GM23248 (cell line): ENCODE measurements at regions not wholly inside any gene's neighbourhood (a gene's known extent, or its start where the extent isn't known, plus 50 kb on each side); places are given as distances from the start of the nearest gene placed in this dataset.
A peak's percentile ranks its signal among the peaks of the same experiment; 100 is the strongest.

Source experiments
- DNase-seq: peaks from one replicate; pipeline ENCODE4 v3.0.0-alpha.2; 2015
- H2AFZ ChIP-seq: fragments of 200-600 bp; sonication (generic); 2 replicates; pipeline ENCODE4 v1.6.1; 2016; ENCODE audit warnings: antibody characterized with exemption
- H3F3A ChIP-seq: fragments of 200-600 bp; sonication (generic); 2 replicates; pipeline ENCODE4 v1.6.1; 2016; ENCODE audit warnings: mild to moderate bottlenecking, antibody characterized with exemption, mixed run types; ENCODE audit not compliant: insufficient read depth
- H3K27ac ChIP-seq: fragments of 200-600 bp; sonication (generic); 2 replicates; pipeline ENCODE4 v1.5.1; 2016; ENCODE audit warnings: mild to moderate bottlenecking
- H3K27me3 ChIP-seq: fragments of 200-600 bp; sonication (generic); replicated peaks from 2 replicates; pipeline ENCODE4 v1.6.1; 2016; ENCODE audit warnings: mild to moderate bottlenecking; ENCODE audit not compliant: insufficient read depth
- H3K36me3 ChIP-seq: fragments of 200-600 bp; sonication (generic); 2 replicates; pipeline ENCODE4 v1.6.1; 2016; ENCODE audit warnings: low read depth, mild to moderate bottlenecking
- H3K4me1 ChIP-seq: fragments of 200-600 bp; sonication (generic); 2 replicates; pipeline ENCODE4 v1.6.1; 2016; ENCODE audit warnings: mild to moderate bottlenecking; ENCODE audit not compliant: insufficient read depth
- H3K4me2 ChIP-seq: fragments of 200-600 bp; sonication (generic); one replicate; pipeline ENCODE4 v1.6.1; 2016; ENCODE audit warnings: mild to moderate bottlenecking; ENCODE audit not compliant: unreplicated experiment
- H3K4me3 ChIP-seq: fragments of 200-600 bp; sonication (generic); 2 replicates; pipeline ENCODE4 v1.5.1; 2016; ENCODE audit warnings: mild to moderate bottlenecking
- H3K79me2 ChIP-seq: fragments of 200-600 bp; sonication (generic); 2 replicates; pipeline ENCODE4 v1.6.1; 2016; ENCODE audit warnings: mild to moderate bottlenecking; ENCODE audit not compliant: insufficient read depth
- H3K9ac ChIP-seq: fragments of 200-600 bp; sonication (generic); 2 replicates; pipeline ENCODE4 v1.6.1; 2016; ENCODE audit warnings: mild to moderate bottlenecking
- H3K9me2 ChIP-seq: fragments of 200-600 bp; sonication (generic); 2 replicates; pipeline ENCODE4 v1.6.1; 2016; ENCODE audit warnings: mixed run types, mild to moderate bottlenecking, moderate library complexity; ENCODE audit not compliant: insufficient read depth
- H3K9me3 ChIP-seq: fragments of 200-600 bp; sonication (generic); one replicate; pipeline ENCODE4 v1.6.1; 2017; ENCODE audit warnings: low read depth
- H4K20me1 ChIP-seq: fragments of 200-600 bp; sonication (generic); 2 replicates; pipeline ENCODE4 v1.6.0; 2016; ENCODE audit not compliant: insufficient read depth
- EZH2 ChIP-seq: fragments of 200-600 bp; sonication (generic); IDR thresholded peaks from 2 replicates; pipeline ENCODE4 v1.6.1; 2018; ENCODE audit warnings: antibody characterized with exemption, mild to moderate bottlenecking; ENCODE audit not compliant: insufficient read depth, poor library complexity, severe bottlenecking
- EZH2phosphoT487 ChIP-seq: fragments of 200-600 bp; sonication (generic); IDR thresholded peaks from 2 replicates; pipeline ENCODE4 v1.6.1; 2018; ENCODE audit warnings: antibody characterized with exemption, moderate library complexity, mild to moderate bottlenecking, low read depth; ENCODE audit not compliant: insufficient read depth
- WGBS, 2 experiments: methylation state at CpG; one replicate each; pipeline ENCODE4 v1.1.6; 2015 to 2017; ENCODE audit warnings: low lambda C conversion rate in 2 of 2, low coverage in 1 of 2; ENCODE audit errors: missing lambda C conversion rate in 2 of 2; 5-methylcytosine and 5-hydroxymethylcytosine counted together
- in situ Hi-C: fragments of 300-500 bp; cut with MboI; formaldehyde crosslinking; loops from 2 replicates; pipeline ENCODE4 v1.15.0; 2020

GRCh38 chr1:103191327-103191726, 83.0 kb upstream of the COL11A1 start:
- Histone ChIP-seq H3K9ac (no peak overlapping the region), H3K27me3 (no peaks in the 10 kb centered on the region), H3K4me1 (peaks cover 17% of the 10 kb centered on the region; the same call in 1 of the 2 replicates), H4K20me1 (no peaks in the 10 kb centered on the region), H3K9me2 (no peaks in the 10 kb centered on the region), H2AFZ (no peak overlapping the region), H3K27ac (no peak overlapping the region), H3K9me3 (no peaks in the 10 kb centered on the region), H3K4me2 (no peak overlapping the region), H3K4me3 (no peak overlapping the region), H3K36me3 (no peaks in the 10 kb centered on the region), H3K79me2 (no peaks in the 10 kb centered on the region), H3F3A (no peaks in the 10 kb centered on the region)
- 10 to 12% methylated on average over 2 of the region's 2 CpGs for WGBS, 2 experiments
- TF ChIP-seq EZH2 (no peak), EZH2phosphoT487 (no peak)
- in situ Hi-C loops, result no loop called here
- DNase-seq, result peak; percentile 10

GRCh38 chr1:103190766-103191165, 82.4 kb upstream of the COL11A1 start:
- H3K27me3 ChIP-seq, result no peaks in the 10 kb centered on the region
- no peaks in the 10 kb centered on the region for H4K20me1 ChIP-seq
- no peak overlapping the region for H3K27ac ChIP-seq
- WGBS, 2 experiments, result 18 to 26% methylated on average over 2 of the region's 2 CpGs
- peak; percentile 28 for DNase-seq
- no peaks in the 10 kb centered on the region for H3F3A ChIP-seq
- H3K79me2 ChIP-seq, result no peaks in the 10 kb centered on the region
- H3K36me3 ChIP-seq, result no peaks in the 10 kb centered on the region
- no peak overlapping the region for H2AFZ ChIP-seq
- TF ChIP-seq EZH2phosphoT487 (no peak), EZH2 (no peak)
- no peaks in the 10 kb centered on the region for H3K9me3 ChIP-seq
- no peak overlapping the region for H3K9ac ChIP-seq
- H3K9me2 ChIP-seq, result no peaks in the 10 kb centered on the region
- H3K4me3 ChIP-seq, result no peak overlapping the region
- H3K4me1 ChIP-seq, result peaks cover 17% of the 10 kb centered on the region; the same call in 1 of the 2 replicates
- no peak overlapping the region for H3K4me2 ChIP-seq
- in situ Hi-C loops, result no loop called here

- DNase-seq, result no peak
- in situ Hi-C loops, result no loop called here
- no peak overlapping the region for H3K9ac ChIP-seq
- WGBS, 2 experiments, result 64 to 67% methylated on average over 1 of the region's 1 CpG
- no peak overlapping the region for H3K4me2 ChIP-seq
- no peak for TF ChIP-seq EZH2phosphoT487
- TF ChIP-seq EZH2, result no peak
- H3K4me1 ChIP-seq, result peaks cover 8% of the 10 kb centered on the region; the same call in 1 of the 2 replicates
- H2AFZ ChIP-seq, result no peak overlapping the region
- no peak overlapping the region for H3K27ac ChIP-seq
- no peaks in the 10 kb centered on the region for H3F3A ChIP-seq
- H3K36me3 ChIP-seq, result no peaks in the 10 kb centered on the region
- H3K4me3 ChIP-seq, result no peak overlapping the region
- no peaks in the 10 kb centered on the region for H3K79me2 ChIP-seq
- H3K9me2 ChIP-seq, result no peaks in the 10 kb centered on the region
- no peaks in the 10 kb centered on the region for H3K9me3 ChIP-seq
- no peaks in the 10 kb centered on the region for H3K27me3 ChIP-seq
- no peaks in the 10 kb centered on the region for H4K20me1 ChIP-seq
Measured at GRCh38 chr1:103187673-103188072, 79.4 kb upstream of the COL11A1 start.

- Histone ChIP-seq H3K4me3 (no peak overlapping the region), H4K20me1 (no peaks in the 10 kb centered on the region), H3K27ac (0 out of 2 replicates have a peak overlapping the region, but pooled peaks have one; percentile 18), H3K4me1 (peaks cover 20% of the 10 kb centered on the region; the same call in 1 of the 2 replicates), H3K27me3 (no peaks in the 10 kb centered on the region), H3K79me2 (no peaks in the 10 kb centered on the region), H3K9me2 (no peaks in the 10 kb centered on the region), H3K9me3 (no peaks in the 10 kb centered on the region), H3K36me3 (no peaks in the 10 kb centered on the region), H3F3A (peaks cover 4% of the 10 kb centered on the region; the same call in 1 of the 2 replicates), H3K4me2 (peak overlapping the region; percentile 11), H2AFZ (no peak overlapping the region), H3K9ac (no peak overlapping the region)
- in situ Hi-C loops, result no loop called here
- TF ChIP-seq EZH2phosphoT487 (no peak), EZH2 (no peak)
- peak; percentile 76 for DNase-seq
- 2 to 10% methylated on average over 3 of the region's 3 CpGs for WGBS, 2 experiments
Measured at GRCh38 chr1:103180660-103181059, 72.3 kb upstream of the COL11A1 start.
